Testis (tissue), 2 donors: ENCODE measurements at regions not wholly inside any gene's neighbourhood (a gene's known extent, or its start where the extent isn't known, plus 50 kb on each side); places are given as distances from the start of the nearest gene placed in this dataset.

Experiments used
- POLR2A ChIP-seq: fragments of 450-650 bp; IDR thresholded peaks from one replicate; pipeline ENCODE4 v1.6.1; 2017; ENCODE audit warnings: antibody characterized with exemption, mild to moderate bottlenecking, moderate library complexity
- TF ChIP-seq, protein P1 (sequence below), 3 experiments: fragments of 450-650 bp in 2 of 3; fragments of 200-600 bp in 1 of 3; sonication (generic) in 1 of 3; IDR thresholded peaks; one replicate each; pipeline ENCODE4 v1.5.1; 2016 to 2019; ENCODE audit warnings: antibody characterized with exemption in 3 of 3, mild to moderate bottlenecking in 2 of 3, moderate library complexity in 1 of 3

DNA sequence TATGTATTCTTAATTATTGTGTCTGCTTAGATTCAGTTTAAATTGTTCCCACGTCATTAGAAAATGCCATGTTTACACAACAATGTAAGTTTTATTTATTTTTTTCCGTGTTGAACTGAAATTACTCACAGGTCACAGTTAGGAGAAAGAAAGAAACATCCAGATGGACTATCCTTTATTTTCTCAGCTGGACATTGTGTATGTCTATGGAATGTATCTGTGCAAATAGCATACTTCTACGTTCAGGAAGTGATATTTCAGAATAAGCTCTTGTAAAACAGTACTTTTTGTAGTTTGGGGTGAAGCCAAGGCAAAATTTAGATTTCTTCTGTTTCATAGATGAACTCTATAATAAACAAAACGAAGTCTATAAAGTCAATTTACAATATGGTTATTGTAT lies 249.0 kb upstream of the ZNF608 start:
- TF ChIP-seq, protein P1, sequence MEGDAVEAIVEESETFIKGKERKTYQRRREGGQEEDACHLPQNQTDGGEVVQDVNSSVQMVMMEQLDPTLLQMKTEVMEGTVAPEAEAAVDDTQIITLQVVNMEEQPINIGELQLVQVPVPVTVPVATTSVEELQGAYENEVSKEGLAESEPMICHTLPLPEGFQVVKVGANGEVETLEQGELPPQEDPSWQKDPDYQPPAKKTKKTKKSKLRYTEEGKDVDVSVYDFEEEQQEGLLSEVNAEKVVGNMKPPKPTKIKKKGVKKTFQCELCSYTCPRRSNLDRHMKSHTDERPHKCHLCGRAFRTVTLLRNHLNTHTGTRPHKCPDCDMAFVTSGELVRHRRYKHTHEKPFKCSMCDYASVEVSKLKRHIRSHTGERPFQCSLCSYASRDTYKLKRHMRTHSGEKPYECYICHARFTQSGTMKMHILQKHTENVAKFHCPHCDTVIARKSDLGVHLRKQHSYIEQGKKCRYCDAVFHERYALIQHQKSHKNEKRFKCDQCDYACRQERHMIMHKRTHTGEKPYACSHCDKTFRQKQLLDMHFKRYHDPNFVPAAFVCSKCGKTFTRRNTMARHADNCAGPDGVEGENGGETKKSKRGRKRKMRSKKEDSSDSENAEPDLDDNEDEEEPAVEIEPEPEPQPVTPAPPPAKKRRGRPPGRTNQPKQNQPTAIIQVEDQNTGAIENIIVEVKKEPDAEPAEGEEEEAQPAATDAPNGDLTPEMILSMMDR (IDR thresholded peaks at IDR 0.05) = no peak
- TF ChIP-seq POLR2A = no peak
